HG03108 (cell line): ENCODE measurements at regions not wholly inside any gene's neighbourhood (a gene's known extent, or its start where the extent isn't known, plus 50 kb on each side); places are given as distances from the start of the nearest gene placed in this dataset.

ENCODE experiments used
- ATAC-seq: cut with Tn5 transposase; IDR thresholded peaks from one replicate; pipeline ENCODE4 v1.9.1; 2021; ENCODE audit warnings: moderate library complexity; ENCODE audit not compliant: unreplicated experiment

DNA sequence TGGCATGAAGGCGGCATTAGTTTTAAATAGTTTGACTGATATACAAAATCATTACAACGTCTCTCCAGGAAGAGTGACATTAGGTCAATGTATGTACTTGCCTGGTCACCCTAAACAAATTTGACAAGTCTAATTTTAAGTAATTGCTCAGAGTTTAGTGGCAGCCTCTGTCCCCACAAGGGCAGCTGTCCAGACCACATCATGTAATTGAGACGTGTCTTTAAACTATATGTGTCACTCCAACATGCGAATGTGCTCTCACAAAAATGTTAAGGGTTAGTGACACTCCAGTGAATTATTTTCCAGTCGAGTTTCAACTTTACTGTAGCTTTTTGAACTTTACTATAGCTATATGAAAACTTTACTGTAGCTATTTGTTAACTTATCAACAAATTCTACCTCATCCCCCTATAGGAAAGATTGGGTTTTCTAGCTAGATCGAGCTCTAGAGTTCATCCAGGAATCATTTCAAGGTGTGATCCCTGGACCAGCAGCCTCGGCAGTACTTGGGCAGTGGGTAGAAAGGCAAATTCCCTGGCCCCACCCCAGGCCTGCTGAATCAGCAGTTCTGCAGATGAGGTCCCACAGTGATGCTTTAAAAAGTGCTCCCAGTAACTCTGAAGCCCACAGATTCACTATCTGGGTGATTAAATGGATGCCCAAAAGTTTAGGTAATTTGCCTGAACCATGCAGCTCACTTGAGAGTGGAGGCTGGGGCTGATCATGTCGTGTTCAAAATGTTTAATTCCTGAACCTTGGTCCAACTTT is 66.4 kb upstream of the POU3F3 start:
- no peak for ATAC-seq

DNA sequence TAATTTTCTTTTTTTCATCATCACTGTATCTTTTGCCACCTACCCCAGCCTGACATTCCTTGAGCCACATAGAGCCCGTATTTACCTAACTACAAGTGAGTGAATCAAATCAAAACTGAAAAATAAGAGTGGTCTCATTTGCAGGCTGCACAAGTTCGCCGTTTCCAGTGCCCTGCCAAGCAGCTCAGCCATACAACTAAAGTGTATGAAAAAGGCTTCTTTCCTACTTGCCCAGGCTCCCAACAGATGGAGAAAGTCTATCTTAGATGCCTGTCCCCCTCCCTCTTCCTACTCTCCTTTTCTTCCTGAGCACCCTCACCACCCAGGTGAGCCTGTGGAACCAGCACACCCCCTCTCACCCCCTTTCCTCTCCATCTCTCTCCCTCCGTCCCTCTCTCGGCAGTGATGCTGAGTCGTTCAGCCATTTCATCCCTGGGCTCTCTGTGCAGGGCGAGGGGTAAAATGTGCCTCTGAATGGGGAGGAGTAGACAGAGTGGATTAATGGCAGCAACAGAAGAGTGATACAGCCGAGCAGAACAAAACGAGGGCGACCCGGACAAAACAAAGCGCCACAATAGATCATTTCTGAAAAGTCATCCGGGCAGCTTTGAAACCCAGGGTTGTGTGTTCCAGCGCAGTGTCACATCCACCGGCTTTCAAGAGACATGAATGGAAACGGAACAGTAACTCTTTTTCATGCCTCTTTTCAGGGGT is 65.0 kb upstream of the POU3F3 start:
- no peak for ATAC-seq

GRCh38 chr2:104790100-104790811 is 63.7 kb upstream of the POU3F3 start:
- ATAC-seq = no peak

GRCh38 chr2:104790901-104791495 is 62.9 kb upstream of the POU3F3 start:
- no peak for ATAC-seq

DNA sequence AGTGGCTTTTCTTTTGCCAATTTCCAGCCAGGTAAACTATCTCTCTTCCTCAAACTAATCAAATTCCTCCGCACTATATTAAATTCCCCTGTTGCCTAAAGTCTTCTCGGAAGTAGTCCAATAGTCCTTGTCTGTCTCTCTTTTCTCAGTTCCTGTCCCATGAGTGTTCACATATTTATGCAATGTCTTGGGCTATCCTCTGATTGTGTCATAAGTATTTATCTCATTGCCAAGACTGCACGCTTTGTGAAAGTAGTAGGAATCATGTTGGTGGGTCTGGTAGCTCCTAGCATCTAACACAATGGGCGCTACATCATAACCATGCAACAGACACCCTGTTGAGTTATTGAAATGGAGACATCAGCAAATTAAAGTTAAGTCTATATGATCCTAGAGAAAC is 59.9 kb upstream of the POU3F3 start:
- ATAC-seq = no peak

DNA sequence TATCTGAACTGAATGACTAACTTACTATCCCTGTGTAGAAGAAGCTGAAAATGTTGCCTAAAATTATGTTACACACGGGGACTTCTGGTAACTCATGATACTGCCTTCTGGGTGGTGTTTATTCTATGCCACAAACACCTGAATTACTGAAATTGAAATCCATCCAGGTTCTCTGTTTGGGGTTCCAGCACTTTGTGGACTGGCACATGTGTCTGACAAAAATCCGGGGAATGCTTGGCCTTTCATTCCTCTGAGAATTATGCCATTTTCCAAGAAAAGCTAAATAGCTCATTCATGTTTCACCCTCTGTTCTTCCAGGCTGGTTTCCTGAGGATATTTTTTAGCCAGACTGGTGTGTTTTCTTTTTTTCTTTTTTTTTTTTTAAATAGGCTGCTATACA is 59.5 kb upstream of the POU3F3 start:
- no peak for ATAC-seq
